SU-DHL-6 (cell line): ENCODE measurements at regions not wholly inside any gene's neighbourhood (a gene's known extent, or its start where the extent isn't known, plus 50 kb on each side); places are given as distances from the start of the nearest gene placed in this dataset.

Experiments
- EZH2phosphoT487 ChIP-seq: fragments of 200-600 bp; sonication (generic), shearing (Covaris generic); conservative IDR thresholded peaks from 2 replicates; pipeline ENCODE4 v1.6.1; 2018; ENCODE audit warnings: mild to moderate bottlenecking, antibody characterized with exemption, low read length, moderate library complexity, mixed read lengths
- TF ChIP-seq, protein P1 (sequence below): fragments of 200-600 bp; sonication (generic); IDR thresholded peaks from one replicate; pipeline ENCODE4 v1.5.1; 2017; ENCODE audit warnings: antibody characterized with exemption, mild to moderate bottlenecking, low read length, moderate library complexity; ENCODE audit not compliant: insufficient read depth, poor library complexity, severe bottlenecking

GRCh38 chr12:76189851-76190250 lies 105.4 kb upstream of the NAP1L1 start:
- TF ChIP-seq, protein P1, sequence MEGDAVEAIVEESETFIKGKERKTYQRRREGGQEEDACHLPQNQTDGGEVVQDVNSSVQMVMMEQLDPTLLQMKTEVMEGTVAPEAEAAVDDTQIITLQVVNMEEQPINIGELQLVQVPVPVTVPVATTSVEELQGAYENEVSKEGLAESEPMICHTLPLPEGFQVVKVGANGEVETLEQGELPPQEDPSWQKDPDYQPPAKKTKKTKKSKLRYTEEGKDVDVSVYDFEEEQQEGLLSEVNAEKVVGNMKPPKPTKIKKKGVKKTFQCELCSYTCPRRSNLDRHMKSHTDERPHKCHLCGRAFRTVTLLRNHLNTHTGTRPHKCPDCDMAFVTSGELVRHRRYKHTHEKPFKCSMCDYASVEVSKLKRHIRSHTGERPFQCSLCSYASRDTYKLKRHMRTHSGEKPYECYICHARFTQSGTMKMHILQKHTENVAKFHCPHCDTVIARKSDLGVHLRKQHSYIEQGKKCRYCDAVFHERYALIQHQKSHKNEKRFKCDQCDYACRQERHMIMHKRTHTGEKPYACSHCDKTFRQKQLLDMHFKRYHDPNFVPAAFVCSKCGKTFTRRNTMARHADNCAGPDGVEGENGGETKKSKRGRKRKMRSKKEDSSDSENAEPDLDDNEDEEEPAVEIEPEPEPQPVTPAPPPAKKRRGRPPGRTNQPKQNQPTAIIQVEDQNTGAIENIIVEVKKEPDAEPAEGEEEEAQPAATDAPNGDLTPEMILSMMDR = no peak
- TF ChIP-seq EZH2phosphoT487 = no peak
